ENCODE measurements at regions not wholly inside any gene's neighbourhood (a gene's known extent, or its start where the extent isn't known, plus 50 kb on each side); places are given as distances from the start of the nearest gene placed in this dataset.

GRCh38 chr14:46451800-46452199 lies 199.8 kb downstream of the RPL10L start:
- H3K4me1 ChIP-seq (ENCODE audit: low read length): no peaks in the 10 kb centered on the region
- no peaks in the 10 kb centered on the region for H3K9me2 ChIP-seq (replicated peaks; ENCODE audit: insufficient read depth, low read length)
- TF ChIP-seq EZH2phosphoT487 (IDR thresholded peaks at IDR 0.05; ENCODE audit: low read length) (no peak), EZH2 (optimal IDR thresholded peaks at IDR 0.05; ENCODE audit: low read depth, low read length) (no peak)
- TF ChIP-seq, protein P1, sequence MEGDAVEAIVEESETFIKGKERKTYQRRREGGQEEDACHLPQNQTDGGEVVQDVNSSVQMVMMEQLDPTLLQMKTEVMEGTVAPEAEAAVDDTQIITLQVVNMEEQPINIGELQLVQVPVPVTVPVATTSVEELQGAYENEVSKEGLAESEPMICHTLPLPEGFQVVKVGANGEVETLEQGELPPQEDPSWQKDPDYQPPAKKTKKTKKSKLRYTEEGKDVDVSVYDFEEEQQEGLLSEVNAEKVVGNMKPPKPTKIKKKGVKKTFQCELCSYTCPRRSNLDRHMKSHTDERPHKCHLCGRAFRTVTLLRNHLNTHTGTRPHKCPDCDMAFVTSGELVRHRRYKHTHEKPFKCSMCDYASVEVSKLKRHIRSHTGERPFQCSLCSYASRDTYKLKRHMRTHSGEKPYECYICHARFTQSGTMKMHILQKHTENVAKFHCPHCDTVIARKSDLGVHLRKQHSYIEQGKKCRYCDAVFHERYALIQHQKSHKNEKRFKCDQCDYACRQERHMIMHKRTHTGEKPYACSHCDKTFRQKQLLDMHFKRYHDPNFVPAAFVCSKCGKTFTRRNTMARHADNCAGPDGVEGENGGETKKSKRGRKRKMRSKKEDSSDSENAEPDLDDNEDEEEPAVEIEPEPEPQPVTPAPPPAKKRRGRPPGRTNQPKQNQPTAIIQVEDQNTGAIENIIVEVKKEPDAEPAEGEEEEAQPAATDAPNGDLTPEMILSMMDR (IDR thresholded peaks at IDR 0.05; ENCODE audit: low read length): no peak
- H3K9me3 ChIP-seq (replicated peaks; ENCODE audit: insufficient read depth, low read length): no peaks in the 10 kb centered on the region
- no peaks in the 10 kb centered on the region for H4K20me1 ChIP-seq (ENCODE audit: insufficient read depth, low read length)
- no peak overlapping the region for H2AFZ ChIP-seq (ENCODE audit: low read length)
- H3K9ac ChIP-seq (ENCODE audit: low read length): no peak overlapping the region
- DNase-seq: no peak
- H3K27me3 ChIP-seq (replicated peaks; ENCODE audit: insufficient read depth, low read length): no peaks in the 10 kb centered on the region
- H3K79me2 ChIP-seq (ENCODE audit: low read length): no peaks in the 10 kb centered on the region
- no peaks in the 10 kb centered on the region for H3F3A ChIP-seq (ENCODE audit: insufficient read depth, low read length)
- no peak overlapping the region for H3K4me3 ChIP-seq (ENCODE audit: low read length)
- H3K27ac ChIP-seq (ENCODE audit: low read length): no peak overlapping the region
- H3K36me3 ChIP-seq (replicated peaks; ENCODE audit: insufficient read depth, low read length): no peaks in the 10 kb centered on the region
- H3K4me2 ChIP-seq (ENCODE audit: low read depth, low read length): no peak overlapping the region

GRCh38 chr14:46444666-46445065 lies 206.9 kb downstream of the RPL10L start:
- H3K9ac ChIP-seq (ENCODE audit: low read length): no peak overlapping the region
- no peak overlapping the region for H3K4me2 ChIP-seq (ENCODE audit: low read depth, low read length)
- no peaks in the 10 kb centered on the region for H3K9me2 ChIP-seq (replicated peaks; ENCODE audit: insufficient read depth, low read length)
- H3K4me3 ChIP-seq (ENCODE audit: low read length): no peak overlapping the region
- H2AFZ ChIP-seq (ENCODE audit: low read length): no peak overlapping the region
- no peak for DNase-seq
- H3K9me3 ChIP-seq (replicated peaks; ENCODE audit: insufficient read depth, low read length): no peaks in the 10 kb centered on the region
- H3F3A ChIP-seq (ENCODE audit: insufficient read depth, low read length): no peaks in the 10 kb centered on the region
- H3K27ac ChIP-seq (ENCODE audit: low read length): no peak overlapping the region
- no peaks in the 10 kb centered on the region for H3K79me2 ChIP-seq (ENCODE audit: low read length)
- no peaks in the 10 kb centered on the region for H3K27me3 ChIP-seq (replicated peaks; ENCODE audit: insufficient read depth, low read length)
- no peaks in the 10 kb centered on the region for H3K4me1 ChIP-seq (ENCODE audit: low read length)
- TF ChIP-seq, protein P1 (IDR thresholded peaks at IDR 0.05; ENCODE audit: low read length): no peak
- TF ChIP-seq EZH2 (optimal IDR thresholded peaks at IDR 0.05; ENCODE audit: low read depth, low read length): no peak
- TF ChIP-seq EZH2phosphoT487 (IDR thresholded peaks at IDR 0.05; ENCODE audit: low read length): no peak
- H4K20me1 ChIP-seq (ENCODE audit: insufficient read depth, low read length): no peaks in the 10 kb centered on the region
- no peaks in the 10 kb centered on the region for H3K36me3 ChIP-seq (replicated peaks; ENCODE audit: insufficient read depth, low read length)

GRCh38 chr14:46433381-46433780 lies 218.2 kb downstream of the RPL10L start:
- no peak overlapping the region for H3K4me3 ChIP-seq (ENCODE audit: low read length)
- no peak overlapping the region for H3K27ac ChIP-seq (ENCODE audit: low read length)
- H3F3A ChIP-seq (ENCODE audit: insufficient read depth, low read length): no peaks in the 10 kb centered on the region
- H3K79me2 ChIP-seq (ENCODE audit: low read length): no peaks in the 10 kb centered on the region
- no peak for DNase-seq
- no peaks in the 10 kb centered on the region for H4K20me1 ChIP-seq (ENCODE audit: insufficient read depth, low read length)
- no peaks in the 10 kb centered on the region for H3K9me3 ChIP-seq (replicated peaks; ENCODE audit: insufficient read depth, low read length)
- no peak overlapping the region for H3K9ac ChIP-seq (ENCODE audit: low read length)
- H3K27me3 ChIP-seq (replicated peaks; ENCODE audit: insufficient read depth, low read length): no peaks in the 10 kb centered on the region
- H3K9me2 ChIP-seq (replicated peaks; ENCODE audit: insufficient read depth, low read length): no peaks in the 10 kb centered on the region
- TF ChIP-seq, protein P1 (IDR thresholded peaks at IDR 0.05; ENCODE audit: low read length): no peak
- no peak for TF ChIP-seq EZH2phosphoT487 (IDR thresholded peaks at IDR 0.05; ENCODE audit: low read length)
- TF ChIP-seq EZH2 (optimal IDR thresholded peaks at IDR 0.05; ENCODE audit: low read depth, low read length): no peak
- H3K4me1 ChIP-seq (ENCODE audit: low read length): no peaks in the 10 kb centered on the region
- no peak overlapping the region for H3K4me2 ChIP-seq (ENCODE audit: low read depth, low read length)
- H2AFZ ChIP-seq (ENCODE audit: low read length): no peak overlapping the region
- no peaks in the 10 kb centered on the region for H3K36me3 ChIP-seq (replicated peaks; ENCODE audit: insufficient read depth, low read length)
